NCI-H2107 (cell line): ENCODE measurements at regions not wholly inside any gene's neighbourhood (a gene's known extent, or its start where the extent isn't known, plus 50 kb on each side); places are given as distances from the start of the nearest gene placed in this dataset.

Experiments
- DNase-seq: peaks from one replicate; lab custom pipeline; 2025; lab: John Stamatoyannopoulos, UW

DNA sequence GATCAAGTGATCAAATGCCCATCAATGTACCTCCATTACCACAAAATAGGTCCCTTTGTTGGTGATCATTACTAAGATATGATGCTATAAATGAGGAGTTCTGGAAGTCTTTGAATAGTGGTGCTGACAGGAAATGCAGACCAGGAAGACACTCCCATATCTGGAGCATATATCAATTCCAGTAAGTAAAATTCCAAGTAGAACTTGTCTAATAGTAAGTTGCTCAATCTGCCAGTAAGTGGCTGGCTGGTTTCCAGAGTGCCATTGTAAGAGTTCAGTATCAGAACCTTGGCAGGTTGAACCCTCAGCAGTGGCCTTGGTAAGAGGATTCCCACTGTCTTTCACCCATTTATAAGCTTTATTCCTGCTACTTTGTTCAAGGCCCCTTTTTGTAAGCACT lies 379.9 kb upstream of the RBMS3 start:
- no peak for DNase-seq

DNA sequence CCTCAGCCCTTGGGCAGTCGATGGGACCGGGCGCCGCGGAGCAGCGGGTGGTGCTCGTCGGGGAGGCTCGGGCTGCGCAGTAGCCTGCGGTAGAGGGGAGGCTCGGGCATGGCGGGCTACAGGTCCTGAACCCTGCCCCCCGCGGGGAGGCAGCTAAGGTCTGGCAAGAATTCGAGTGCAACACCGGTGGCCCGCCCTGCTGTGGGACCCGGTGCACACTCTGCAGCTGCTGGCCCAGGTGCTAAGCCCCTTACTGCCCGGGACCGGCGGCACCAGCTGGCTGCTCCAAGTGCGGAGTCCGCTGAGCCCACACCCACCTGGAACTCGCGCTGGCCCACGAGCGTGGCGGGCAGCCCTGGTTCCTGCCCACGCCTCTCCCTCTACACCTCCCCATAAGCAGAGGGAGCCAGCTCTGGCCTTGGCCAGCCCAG lies 377.7 kb upstream of the RBMS3 start:
- DNase-seq: no peak

DNA sequence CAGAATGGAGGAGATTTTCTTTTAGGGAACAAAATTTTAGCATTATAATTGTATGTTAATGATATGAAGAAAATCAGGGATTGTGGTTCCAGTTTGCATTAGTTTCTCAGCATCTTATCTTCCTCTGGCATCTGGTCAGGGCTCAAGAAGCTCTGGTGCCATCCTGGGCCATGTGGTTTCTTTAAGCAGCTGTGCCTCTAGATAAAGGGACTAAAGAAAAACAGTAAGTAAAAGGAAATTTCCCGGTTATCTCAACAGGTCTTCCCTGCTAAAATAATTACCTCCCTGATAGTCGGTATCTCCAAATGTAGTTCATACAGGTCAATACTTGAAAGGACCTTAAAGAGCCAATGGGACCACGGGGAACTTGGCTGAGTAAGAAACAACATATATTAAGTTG lies 375.1 kb upstream of the RBMS3 start:
- DNase-seq: no peak

DNA sequence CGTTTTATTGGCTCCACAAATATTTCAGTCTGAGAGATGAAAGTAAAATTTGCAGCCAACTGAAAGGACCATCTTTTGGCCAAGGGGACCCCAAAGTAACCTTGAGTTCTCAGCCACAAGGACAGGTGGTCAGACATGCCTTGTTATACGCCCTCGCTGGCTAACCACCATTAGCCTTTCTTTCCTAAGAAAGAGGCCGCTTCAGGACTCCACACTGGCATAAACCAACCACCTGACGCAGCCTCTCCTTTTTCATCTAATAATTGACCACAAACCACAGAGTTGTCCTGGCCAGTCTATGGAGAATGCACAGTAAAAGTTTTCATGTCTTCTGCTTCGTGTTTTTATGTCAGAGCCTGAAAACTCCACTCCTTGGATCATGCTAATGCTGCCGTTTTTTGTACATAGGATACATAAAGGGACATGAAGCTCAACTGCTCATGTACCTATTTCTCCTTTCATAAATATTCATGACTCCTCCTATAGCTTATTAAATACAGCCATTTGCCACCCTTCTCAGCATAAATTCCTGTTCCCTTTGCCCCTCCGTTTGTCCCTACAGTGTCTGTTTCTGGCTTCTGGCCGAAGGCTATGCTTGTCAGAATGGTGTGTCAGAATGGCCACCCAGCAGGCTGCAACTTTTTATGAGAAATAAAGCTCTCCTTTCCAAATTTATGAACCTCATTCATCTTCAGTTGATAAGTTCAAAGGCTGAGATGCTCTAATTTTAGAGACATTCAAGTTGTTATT lies 374.1 kb upstream of the RBMS3 start:
- no peak for DNase-seq

DNA sequence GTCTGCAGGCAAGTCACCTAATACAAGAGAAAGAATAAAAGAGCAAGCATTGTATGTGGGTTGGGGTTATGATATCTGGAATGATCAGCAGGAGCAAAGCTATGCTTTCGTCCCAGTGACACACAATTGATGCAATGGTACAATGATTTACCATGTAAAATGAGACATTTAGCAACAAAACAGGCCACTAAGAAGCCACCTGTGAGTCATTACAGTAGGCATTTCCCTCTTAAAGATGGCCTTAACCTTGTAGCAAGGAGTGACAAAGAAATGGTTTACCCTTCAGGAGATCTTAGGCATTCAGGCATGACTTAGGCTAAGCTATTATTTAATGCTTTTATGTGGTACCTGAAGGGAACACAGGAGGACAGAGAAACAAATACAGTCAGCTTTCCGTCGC lies 373.3 kb upstream of the RBMS3 start:
- DNase-seq: no peak

DNA sequence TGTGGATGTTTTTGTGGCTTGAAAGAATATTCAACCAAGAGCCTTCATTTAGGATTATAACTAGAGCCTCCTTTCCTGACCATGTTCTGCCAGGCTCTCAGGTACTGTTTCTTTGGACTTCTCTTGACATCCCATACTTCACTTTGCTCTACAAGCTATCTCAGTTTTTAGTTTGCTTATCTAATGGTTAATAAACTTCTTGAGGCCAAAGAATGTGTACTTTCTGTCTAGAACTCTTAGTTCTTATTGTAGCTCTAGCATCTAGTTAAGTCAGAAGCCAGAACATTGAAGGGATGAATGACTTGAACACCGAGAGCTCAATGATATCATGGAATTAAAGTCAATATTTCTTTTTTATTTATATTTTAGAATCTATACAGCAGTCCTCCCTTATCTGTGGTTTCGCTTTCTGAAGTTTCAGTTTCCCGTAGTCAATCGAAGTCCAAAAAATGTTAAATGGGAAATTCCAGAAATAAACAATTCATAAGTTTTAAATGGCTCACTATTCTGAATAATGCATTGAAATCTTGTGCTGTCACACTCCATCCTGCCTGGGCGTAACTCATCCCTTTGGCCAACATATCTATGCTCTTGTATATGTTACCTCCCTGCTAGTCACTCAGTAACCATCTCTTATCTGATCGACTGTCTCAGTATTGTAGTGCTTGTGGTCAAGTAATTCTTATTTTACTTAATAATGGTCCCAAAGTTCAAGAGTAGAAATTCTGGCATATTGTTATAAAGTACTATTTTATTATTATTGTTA lies 368.6 kb upstream of the RBMS3 start:
- DNase-seq: no peak

DNA sequence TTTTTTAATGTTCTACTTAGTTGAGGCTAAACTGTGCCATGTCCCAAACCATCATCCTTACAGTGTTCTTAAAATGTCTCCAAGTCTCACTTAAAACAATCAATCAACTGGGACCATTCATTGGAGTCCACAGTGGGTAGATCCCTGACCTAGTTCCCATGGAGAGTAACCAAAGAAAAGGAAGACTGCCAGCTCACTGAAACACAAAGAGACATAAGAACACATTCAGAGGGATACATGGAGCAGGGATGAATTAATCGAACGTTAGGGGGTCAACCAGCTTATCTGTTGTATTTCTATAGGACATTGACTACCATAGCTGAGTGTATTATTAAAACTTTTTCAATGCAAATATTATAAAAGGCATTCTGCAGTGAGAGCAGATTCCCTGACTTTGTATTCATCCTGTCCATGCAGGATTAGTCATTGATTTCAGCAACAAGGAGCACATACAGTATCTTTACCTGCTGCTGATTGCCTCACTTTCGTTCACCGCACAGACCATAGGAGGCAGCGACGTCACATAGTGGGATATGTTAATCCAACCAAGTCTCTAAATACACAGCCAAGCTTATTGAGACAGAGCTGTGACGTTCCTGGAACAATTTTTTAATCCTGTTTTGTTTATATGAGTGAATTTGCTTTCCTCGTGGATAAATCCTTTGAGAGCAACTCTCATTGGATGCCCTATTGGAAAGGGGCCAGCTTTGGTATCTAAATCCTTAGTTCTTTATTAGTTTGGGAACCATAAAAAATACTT lies 364.9 kb upstream of the RBMS3 start:
- no peak for DNase-seq

DNA sequence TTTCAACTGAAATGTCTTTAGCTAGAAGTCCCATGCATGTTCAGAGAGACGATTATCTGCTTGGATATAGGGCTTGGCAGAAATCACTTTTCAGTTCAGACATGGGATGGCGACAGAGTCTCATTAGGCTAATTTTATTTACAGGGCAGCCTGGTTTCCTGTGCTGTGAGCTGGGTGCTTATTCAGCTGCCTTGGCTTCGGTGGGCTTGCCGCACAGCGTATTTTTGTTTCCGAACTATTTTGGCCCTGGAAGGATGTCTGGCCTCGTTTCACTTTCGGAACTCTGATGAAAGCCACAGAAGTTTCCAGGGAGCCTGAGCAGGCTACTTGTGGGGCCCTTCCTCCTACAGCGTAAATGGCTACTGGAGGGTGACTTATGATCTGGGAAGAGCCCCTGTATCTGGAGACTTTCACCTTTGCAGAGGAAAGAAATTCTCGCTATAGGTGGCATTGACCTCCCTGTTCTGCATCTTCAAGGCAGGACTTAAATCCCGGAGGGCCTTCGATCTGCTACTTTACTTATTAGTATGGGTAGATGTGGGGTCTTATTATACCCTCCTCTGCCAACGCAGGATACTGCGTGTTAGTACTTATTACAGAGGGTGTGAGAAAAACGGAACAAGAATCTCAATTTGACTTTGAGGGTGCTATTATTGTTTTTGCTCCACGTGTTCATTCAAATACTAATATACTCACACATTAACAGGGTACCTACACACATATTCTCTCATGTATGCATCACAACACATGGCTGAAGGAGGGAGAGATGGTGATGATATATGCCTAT lies 364.0 kb upstream of the RBMS3 start:
- no peak for DNase-seq

DNA sequence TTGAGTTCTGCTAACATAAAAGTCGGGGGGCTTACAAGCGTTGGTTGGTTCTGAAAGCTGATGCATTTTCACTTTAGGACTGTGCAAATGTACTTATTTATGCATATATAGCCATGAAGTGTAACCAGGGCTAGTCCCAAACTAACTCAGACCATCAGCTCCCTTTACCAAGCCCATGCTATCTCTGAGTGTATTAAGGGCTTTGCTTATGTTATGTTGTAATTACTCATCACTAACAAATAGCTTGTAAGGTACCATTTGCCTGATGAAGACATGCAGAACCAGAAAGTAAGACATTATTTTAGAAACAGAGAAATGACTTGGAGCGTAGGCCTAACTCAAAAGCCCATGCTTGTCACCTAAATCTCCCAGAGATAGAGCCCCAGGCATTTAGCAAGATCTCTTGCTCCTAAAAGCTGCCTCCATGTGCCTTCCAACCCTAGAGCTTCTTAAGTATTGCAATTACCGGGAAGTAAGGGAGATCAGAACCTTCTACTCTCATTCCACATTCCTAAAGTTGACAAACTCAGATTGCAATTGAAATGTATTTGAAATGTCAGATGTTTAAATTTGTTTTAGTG lies 362.9 kb upstream of the RBMS3 start:
- no peak for DNase-seq

DNA sequence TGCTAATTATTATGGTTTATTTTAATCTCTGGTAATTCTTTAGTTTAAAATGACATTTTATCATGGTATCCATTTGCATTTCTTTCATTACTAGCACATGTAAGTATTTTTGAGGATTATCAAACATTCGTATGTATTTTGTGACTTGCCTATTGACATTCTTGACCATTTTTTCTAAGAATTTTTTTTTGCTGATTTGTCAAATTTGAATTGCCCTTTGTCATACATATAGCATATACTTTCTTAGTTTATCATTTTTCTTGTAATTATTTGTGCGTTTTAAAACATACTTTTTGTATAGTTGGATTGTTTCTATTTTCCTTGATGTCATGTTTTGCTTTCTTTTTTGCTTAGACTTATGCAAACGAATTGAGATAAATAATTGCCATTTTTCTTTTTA lies 358.5 kb upstream of the RBMS3 start:
- DNase-seq: no peak

DNA sequence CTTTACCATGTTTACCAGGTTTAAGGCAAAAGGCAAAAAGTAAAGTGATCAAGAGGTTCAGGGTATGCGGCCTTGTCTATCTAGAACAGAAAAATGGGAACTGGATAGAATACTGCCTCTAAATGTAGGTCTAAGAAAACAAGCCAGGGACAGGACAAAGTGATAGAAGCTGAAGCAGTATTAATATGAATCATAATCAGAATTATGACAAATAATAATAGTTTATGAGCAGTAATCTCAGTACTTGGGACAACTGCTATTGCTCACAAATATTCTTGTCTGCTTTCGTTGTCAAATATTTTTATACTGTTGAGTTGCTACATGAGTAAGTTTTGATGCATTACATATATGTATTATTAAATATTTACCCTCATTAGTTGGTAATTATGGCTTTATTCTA lies 356.9 kb upstream of the RBMS3 start:
- DNase-seq: no peak

DNA sequence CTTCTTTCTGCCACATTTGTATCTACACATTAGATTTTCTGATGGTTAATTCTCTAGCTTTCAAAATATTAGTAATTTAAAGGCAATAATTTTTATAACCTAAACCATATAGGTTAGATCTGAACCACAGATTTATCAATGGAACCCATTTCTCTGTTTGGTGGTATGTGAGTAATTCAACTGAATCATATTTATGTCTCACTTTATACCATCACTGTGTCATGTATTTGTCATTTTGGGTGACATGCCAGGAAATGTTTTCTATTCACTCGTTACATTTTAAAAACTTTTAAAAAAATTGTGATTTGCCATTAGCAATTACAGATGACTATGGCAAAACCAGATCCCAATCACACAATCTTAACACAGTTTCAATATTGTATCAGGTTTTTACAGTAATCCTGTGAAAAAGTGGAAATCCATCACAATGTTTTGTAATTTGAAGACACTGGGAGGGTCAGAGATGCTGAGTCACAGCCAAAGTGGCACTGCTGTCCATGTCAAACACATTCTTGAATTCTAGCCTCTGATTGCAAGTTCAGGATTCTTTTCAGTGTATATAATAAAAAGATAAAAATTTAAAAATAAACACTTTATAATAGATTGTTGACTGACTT lies 356.0 kb upstream of the RBMS3 start:
- no peak for DNase-seq

DNA sequence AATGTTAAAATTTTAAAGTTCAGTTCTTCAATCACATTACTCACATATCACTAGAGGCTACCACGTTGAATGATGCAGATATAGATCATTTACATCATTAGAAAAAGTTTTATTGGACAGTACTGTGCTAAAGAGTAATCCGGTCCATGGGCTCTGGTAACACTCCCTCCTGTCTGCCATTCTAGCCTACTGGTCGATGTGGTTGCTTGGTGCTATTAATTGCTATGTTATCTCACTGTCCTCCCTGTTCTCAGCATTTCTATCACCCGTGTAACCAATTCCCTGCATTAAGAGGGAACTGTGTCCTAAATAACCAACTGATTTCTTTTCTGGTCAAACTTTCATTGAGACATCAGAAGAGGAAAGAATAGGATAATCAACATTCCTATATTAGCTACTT lies 347.5 kb upstream of the RBMS3 start:
- no peak for DNase-seq

DNA sequence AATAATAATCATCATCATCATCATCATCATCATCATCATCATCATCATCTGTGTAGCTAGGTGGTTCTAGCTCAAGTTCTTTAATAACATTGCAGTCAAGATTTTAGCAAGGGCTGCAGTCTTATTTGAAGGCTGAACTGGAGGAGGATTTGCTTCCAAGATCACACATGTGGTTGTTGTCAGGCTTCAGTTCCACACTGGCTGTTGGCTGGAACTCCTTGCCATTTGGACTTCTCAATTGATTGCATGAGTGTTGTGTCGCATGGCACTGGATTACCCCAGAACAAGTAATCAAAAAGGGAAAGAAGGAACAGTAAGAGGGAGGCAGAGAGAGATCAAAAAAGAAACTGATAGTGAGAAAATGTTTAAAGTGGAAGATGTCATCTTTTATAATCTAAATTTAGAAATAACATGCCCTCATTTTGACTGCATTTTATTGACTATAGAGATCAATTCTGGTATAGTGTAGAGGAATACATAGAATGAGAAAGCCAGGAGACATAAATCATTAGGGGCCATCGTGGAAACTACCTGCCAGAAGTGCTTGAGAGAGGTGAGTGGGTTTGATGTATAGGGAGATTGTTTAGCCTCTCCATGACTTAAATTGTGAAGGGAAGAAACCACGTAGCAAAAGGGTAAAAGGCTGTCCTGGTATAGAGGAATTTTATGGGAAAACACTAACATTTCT lies 346.6 kb upstream of the RBMS3 start:
- DNase-seq: no peak

DNA sequence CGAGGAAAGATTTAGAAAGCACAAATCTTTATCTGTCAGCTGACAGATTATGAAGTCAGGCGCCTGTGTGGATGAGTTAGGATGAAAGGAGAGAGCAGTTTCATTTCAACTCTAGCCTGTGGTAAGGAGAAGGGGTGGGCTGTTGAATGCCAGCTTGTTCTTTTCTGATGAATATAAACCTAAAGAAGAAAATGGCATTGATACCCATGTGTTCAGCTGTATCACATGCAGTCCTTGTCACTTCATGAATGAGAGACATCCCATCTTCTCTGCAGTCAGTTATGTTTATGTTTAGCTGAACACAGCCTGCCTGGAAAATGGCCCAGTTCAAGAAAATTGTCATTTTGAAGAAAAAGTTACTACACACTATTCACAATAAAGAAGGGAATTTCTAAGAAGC lies 345.7 kb upstream of the RBMS3 start:
- no peak for DNase-seq

DNA sequence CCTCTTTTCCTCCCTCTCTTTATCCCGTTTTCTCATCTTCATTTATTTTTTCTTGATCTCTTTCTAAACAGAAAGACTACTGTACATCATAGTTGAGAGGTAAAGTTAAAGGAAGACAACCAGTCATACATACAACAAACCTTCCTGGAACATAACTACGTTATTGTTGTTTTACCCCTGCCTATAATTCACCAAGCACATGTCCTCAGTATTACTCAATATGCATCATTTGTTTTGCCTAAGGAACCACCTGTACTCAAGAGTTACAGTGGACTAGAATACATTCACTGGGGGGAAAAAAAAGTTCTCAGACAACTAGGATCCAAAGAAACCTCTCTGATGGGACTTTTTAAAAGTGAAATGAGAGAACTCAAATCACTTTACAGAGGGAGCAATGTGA lies 344.7 kb upstream of the RBMS3 start:
- no peak for DNase-seq

DNA sequence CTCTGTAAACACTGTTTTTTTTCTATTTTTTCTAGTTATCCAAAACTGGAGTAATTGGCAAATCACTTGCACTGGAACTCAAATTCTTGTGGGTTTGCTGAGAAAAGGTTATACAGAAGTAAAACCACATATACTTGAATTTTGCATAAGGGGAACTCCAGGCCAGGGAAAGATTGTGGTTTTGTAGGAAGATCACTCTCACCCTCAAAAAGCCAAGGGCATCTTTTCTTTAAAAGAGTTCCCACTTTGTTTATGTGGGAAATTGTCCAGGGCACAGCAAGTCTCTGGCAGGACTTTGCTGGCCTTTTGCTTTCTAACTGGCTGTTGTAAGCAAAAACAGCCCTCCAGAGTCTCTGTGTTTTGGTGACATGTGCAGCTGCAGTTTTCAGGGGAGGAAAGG lies 340.3 kb upstream of the RBMS3 start:
- DNase-seq: no peak

DNA sequence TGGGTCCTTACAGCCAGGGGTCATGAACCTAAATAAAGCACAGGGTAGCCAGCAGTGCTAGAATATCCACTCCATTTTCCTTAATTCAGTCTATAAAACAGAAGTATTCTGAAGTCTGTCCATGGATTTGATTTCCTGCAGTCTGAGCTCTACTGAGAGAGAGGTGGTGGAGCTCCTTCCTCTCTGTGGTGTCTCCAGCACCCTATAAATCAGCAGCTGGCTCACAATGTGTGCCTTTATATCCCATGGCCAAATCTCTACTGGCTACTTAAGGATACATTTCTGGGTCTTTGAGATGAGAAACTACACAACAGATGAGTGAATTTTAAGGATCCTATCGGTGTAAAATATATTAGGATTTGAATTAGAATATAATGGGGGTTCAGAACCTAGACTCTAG lies 339.9 kb upstream of the RBMS3 start:
- no peak for DNase-seq

DNA sequence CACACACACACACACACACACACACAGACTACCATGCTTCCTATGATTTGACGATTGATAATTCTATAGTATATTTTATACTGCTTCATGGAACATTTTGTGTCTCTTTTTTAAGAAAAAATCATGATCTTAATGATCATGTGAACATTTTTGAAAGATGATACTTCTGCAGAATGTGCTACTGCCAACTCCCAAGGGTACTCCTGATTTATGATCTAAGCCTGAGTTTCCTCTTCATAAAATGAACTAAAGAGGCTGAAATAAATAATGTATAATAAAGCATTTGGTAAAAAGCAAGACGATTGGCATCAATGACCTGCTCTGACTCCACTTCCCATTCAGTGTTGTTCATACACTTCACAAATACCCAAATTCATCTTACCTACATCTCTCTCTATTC lies 333.8 kb upstream of the RBMS3 start:
- no peak for DNase-seq

DNA sequence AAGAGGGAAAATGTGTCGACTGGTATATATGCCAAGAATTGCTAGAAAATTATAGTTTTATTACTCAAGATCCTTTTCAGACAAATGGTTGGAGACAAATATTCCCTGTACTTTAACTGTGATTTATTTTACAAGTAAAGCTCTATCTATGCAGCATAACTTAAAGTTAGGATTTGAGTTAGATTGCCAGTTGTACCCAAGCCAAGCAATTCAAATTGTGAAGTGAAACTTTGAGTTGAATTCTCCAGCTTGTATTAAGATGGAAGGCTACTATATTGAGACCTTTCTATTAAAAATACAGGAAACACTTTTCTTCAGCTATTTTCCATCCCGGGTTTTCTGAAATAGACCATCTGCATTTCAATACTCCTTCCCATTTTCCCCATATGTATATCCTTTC lies 333.1 kb upstream of the RBMS3 start:
- DNase-seq: no peak

DNA sequence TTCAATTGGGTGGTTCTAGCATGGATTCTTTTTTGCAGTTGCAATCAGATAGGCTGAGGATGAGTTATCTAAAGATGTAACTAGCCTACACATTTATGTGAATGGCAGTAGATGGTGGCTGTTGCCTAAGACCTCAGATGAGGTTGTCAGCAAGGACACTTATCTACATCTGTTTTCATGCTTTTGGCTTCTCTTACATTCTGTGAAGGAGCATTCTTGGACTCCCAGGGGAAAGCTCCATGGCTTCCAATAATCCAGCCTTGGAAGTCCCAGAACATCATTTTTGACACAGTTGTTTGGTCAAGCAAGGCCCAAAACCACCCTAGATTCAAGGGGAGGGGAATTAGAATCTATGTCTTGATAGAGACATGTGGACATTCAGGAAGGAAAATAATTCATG lies 332.2 kb upstream of the RBMS3 start:
- no peak for DNase-seq
